Lower lobe of right lung (tissue), 2 donors: ENCODE measurements at regions not wholly inside any gene's neighbourhood (a gene's known extent, or its start where the extent isn't known, plus 50 kb on each side); places are given as distances from the start of the nearest gene placed in this dataset.

Experiments used
- ATAC-seq, 2 donors: fragments of 200-7000 bp; cut with Tn5 transposase; one replicate each; pipeline ENCODE4 v1.9.1; 2020 to 2022; ENCODE audit warnings: mild to moderate bottlenecking in 2 of 2, moderate library complexity in 2 of 2
- DNase-seq: peaks from one replicate; pipeline ENCODE4 v3.0.0-alpha.2; 2020
- H3K27ac ChIP-seq: fragments of 200-600 bp; one replicate; pipeline ENCODE4 v1.8.0; 2022
- H3K27me3 ChIP-seq: fragments of 200-600 bp; one replicate; pipeline ENCODE4 v1.8.0; 2022; ENCODE audit warnings: low read depth
- H3K36me3 ChIP-seq: fragments of 200-600 bp; one replicate; pipeline ENCODE4 v1.8.0; 2022; ENCODE audit warnings: mild to moderate bottlenecking
- H3K4me1 ChIP-seq: fragments of 200-600 bp; one replicate; pipeline ENCODE4 v1.8.0; 2022
- H3K4me3 ChIP-seq: fragments of 200-600 bp; one replicate; pipeline ENCODE4 v1.8.0; 2022; ENCODE audit warnings: mild to moderate bottlenecking
- H3K9me3 ChIP-seq: fragments of 200-600 bp; one replicate; pipeline ENCODE4 v1.8.0; 2022
- CTCF ChIP-seq: fragments of 200-600 bp; IDR thresholded peaks from one replicate; pipeline ENCODE4 v1.8.0; 2022; ENCODE audit warnings: antibody characterized with exemption, mild to moderate bottlenecking
- intact Hi-C: fragments of 100-400 bp; cut with DNase I; formaldehyde crosslinking; loops from one replicate; pipeline ENCODE4 v1.11.0; 2022
- donor health status: DM: no; HTN: yes; CAD: no; lungs with severe emphysema.

- no peak for TF ChIP-seq CTCF
- no peaks in the 10 kb centered on the region for H3K27me3 ChIP-seq
Observed at GRCh38 chrX:4091046-4091760, 377.8 kb upstream of the PRKX start.

GRCh38 chrX:4059893-4060292, 346.4 kb upstream of the PRKX start:
- H3K36me3 ChIP-seq, result no peaks in the 10 kb centered on the region
- DNase-seq (no peak), ATAC-seq (no peak)
- no peak overlapping the region for H3K4me3 ChIP-seq
- H3K27me3 ChIP-seq, result no peaks in the 10 kb centered on the region
- TF ChIP-seq CTCF, result no peak
- H3K9me3 ChIP-seq, result no peaks in the 10 kb centered on the region
- H3K4me1 ChIP-seq, result no peaks in the 10 kb centered on the region
- H3K27ac ChIP-seq, result no peak overlapping the region
- intact Hi-C loops, result no loop called here

More at GRCh38 chrX:4091046-4091760, 377.8 kb upstream of the PRKX start:
- no peak for DNase-seq
- no peak overlapping the region for H3K27ac ChIP-seq
- no peak for ATAC-seq
- no peaks in the 10 kb centered on the region for H3K36me3 ChIP-seq
- H3K9me3 ChIP-seq, result no peaks in the 10 kb centered on the region
- H3K4me1 ChIP-seq, result no peaks in the 10 kb centered on the region
- H3K4me3 ChIP-seq, result no peak overlapping the region
- intact Hi-C loops, result no loop called here

- Histone ChIP-seq H3K27me3 (no peaks in the 10 kb centered on the region), H3K4me3 (no peak overlapping the region), H3K4me1 (no peaks in the 10 kb centered on the region), H3K27ac (no peak overlapping the region), H3K9me3 (no peaks in the 10 kb centered on the region), H3K36me3 (no peaks in the 10 kb centered on the region)
- TF ChIP-seq CTCF, result no peak
- intact Hi-C loops, result no loop called here
- ATAC-seq, result no peak
- no peak for DNase-seq
Observed at GRCh38 chrX:4043951-4044350, 330.5 kb upstream of the PRKX start.

GRCh38 chrX:4035874-4036273, 322.4 kb upstream of the PRKX start:
- intact Hi-C loops, result no loop called here
- no peak overlapping the region for H3K27ac ChIP-seq
- H3K27me3 ChIP-seq, result no peaks in the 10 kb centered on the region
- ATAC-seq (no peak), DNase-seq (no peak)
- no peaks in the 10 kb centered on the region for H3K9me3 ChIP-seq
- no peaks in the 10 kb centered on the region for H3K36me3 ChIP-seq
- H3K4me3 ChIP-seq, result no peak overlapping the region
- no peak for TF ChIP-seq CTCF
- H3K4me1 ChIP-seq, result no peaks in the 10 kb centered on the region

GRCh38 chrX:4028151-4028550, 314.7 kb upstream of the PRKX start:
- DNase-seq (no peak), ATAC-seq (no peak)
- Histone ChIP-seq H3K4me3 (no peak overlapping the region), H3K4me1 (no peaks in the 10 kb centered on the region), H3K36me3 (no peaks in the 10 kb centered on the region), H3K27me3 (no peaks in the 10 kb centered on the region), H3K27ac (no peak overlapping the region), H3K9me3 (no peaks in the 10 kb centered on the region)
- intact Hi-C loops, result no loop called here
- no peak for TF ChIP-seq CTCF
